AG08395 (cell line): ENCODE measurements at regions not wholly inside any gene's neighbourhood (a gene's known extent, or its start where the extent isn't known, plus 50 kb on each side); places are given as distances from the start of the nearest gene placed in this dataset.

Experiments used
- DNase-seq: peaks from one replicate; pipeline ENCODE4 v3.0.0; 2012; ENCODE audit warnings: mixed read lengths, low spot score

DNA sequence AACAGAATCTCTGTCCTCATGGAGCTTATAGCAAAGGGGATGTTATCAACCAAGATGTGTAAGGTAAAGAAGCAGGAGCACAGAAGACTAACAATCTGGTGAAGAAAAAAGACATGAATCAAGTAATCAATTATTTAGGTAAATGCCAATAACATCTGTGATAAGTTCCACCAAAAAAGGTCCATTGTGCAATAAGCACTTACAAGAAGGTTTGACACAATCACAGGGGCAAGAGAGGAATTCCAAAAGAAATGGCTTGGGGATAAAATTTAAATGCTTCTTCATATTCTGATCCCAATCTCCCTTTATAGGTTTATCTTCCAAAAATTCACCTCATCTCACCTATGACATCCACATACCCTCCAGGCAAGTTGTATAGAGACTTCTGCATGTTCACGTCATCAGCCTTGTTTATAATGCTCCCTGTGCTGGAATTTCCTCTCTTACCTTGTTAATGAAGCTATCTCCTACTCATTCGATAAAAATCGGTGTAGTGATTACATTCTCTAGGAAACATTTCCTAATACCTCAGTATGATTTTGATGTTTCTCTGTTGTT, 53.6 kb upstream of the DPT start:
- no peak for DNase-seq

- DNase-seq: peak; percentile 51
These were observed 54.6 kb upstream of the DPT start for GRCh38 chr1:168783458-168784210.

DNA sequence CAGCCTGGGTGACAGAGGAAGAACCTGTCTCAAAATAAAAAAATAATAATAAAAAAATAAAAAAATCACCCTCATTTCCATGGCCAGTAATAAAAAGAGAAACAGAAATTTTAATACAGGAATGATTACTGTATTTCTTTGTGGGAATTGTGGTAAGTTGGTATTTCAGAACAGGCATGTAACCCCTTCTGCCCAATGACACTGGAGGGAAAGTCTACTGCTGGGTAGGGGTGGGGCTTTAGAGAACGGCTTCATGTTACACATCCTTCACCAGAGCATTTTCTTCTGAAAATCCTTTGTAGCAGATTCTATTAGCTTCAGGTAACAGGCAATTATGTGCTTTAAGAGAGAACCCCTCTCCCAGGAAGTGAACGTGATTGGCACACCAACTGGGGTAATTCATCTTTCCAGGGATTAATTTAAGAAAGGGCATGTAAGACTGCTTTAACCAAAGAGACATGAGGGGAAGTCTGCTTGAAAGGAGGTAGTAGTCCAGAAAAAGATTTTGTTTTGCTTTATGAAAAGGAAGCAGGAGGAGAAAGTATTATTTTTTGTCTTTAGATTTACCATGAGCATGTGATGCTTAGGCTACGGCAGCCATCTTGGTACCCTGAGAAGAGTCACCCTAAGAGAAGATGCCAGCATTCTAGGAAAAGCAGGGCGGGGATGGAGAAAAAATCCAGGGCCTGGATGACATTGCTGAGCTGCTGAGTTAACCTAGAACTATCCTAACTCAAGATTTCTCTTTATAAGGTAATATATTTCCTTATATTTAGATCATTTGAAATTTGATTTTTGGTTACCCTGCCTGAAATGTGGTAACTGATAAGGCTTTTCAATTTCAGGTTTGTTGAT, 57.7 kb upstream of the DPT start:
- no peak for DNase-seq

- DNase-seq: no peak
These were observed 59.3 kb upstream of the DPT start for GRCh38 chr1:168788258-168788657.

DNA sequence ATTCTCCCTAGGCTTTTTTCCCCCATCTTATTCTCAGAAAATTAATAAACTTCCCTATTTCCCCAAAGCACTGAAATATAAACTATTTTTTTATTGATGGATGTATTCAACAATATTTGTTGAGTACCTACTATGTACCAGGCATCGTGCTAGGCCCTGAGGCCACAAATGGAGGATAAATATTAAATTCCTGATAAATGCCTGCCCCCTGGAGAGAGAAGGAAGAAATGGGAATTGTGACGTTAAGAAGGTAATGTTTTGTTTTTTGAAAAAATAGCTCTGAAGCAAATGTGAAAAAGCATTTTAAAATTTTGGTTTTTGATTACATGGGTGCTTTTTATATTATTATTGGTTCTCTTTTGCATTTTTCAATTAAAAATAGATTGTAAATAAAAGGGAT, 60.5 kb upstream of the DPT start:
- no peak for DNase-seq

DNA sequence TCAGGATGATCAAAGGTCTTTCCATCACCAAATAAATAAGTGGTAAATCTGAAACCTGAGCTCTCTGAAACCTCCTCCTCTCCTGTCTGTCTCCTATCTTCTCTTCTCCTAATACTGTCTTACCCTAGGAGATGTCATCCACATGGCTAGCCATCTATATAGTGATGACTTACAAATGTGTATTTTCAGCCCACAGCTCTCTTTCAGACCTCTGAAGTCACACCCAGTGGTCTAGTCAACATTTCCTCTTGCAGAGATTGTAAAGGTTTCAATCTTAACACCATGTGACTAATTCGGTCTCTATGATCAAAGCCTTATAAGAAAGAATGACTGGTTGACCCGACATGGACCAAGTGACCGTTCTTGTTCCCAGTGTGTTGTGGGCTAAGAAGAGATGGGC, 63.1 kb upstream of the DPT start:
- no peak for DNase-seq

- DNase-seq: peak; percentile 7
These were observed 63.7 kb upstream of the DPT start for GRCh38 chr1:168792592-168793125.

DNA sequence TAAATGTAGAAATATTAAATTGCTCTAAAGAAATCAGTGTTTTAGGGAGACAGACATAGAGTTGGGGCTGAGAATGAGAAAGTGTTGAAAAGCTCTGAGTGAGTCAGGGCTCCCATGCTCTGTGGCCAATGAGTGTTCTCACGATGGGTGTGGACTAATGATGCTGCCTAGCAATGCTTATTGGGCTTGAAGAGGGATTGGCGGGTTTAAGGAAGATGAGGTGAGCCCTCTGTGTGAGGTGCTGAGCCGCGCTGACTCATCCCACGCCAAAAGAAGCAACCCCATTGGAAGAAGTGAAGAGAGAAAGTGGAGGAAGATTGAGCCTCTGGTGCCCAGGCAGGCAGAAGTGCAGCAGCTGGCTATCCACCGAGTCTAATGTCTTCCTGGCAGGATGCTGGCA, 65.1 kb upstream of the DPT start:
- peak; percentile 4 for DNase-seq

GRCh38 chr1:168795681-168796080, 66.7 kb upstream of the DPT start:
- DNase-seq: no peak

DNA sequence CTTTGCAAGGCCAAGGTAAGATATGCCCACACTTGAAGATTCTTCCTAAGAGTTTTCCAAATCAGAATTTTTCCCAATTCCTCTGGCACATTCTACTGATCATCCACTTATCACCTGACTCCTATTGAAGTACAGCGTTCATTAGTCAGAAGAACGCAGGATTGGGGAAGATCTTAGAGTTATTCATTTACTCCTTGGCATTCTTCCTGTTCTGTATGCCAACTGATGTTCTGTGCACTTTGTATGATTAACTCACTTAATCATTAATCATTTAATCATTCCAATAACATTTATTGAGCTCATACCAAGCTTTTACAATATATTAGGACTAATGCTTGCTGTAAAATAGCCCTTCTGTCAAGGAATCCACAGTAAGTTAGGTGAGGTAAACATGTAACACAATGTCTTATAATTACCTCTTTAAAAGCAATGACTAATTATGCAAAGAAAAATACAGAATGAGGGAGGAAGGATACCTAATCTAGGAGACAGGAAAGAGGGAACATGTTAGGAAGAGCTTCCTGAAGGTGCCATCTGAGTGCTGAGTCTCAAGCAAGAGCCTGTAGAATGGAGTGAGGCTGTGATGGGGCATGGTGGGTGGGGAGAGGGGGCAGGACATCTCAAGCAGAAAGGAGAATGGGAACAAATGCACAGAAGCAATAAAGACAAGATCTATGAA, 71.1 kb upstream of the DPT start:
- no peak for DNase-seq

DNA sequence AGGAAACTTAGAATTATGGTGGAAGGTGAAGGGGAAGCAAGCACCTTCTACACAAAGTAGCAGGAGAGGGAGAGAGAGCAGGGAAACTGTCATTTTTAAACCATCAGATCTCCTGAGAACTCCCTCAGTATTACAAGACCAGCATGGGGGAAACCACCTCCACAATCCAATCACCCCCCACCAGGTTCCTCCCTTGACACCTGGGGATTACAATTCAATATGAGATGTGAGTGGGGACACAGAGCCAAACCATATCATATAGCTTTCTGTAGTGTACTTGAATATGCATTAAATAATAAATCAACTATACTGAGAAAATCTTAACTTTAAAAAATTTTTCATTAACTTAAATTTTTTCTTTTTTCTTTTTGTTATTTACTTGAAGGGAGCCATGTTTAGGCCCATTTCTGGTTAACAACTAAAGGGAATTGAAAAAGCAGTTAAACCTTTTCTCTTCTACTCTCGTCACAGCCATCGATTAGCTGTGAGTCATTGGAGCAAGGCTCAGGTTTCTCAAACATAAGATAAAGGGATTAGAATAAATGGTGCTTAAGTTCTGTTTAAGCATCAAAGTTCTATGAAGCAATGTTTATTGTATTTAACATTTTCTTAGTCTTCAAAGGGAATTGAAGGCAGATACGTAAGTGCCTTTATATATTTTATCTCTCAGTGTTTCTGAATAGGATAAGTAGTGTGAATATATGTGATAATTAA, 72.2 kb upstream of the DPT start:
- DNase-seq: no peak

DNA sequence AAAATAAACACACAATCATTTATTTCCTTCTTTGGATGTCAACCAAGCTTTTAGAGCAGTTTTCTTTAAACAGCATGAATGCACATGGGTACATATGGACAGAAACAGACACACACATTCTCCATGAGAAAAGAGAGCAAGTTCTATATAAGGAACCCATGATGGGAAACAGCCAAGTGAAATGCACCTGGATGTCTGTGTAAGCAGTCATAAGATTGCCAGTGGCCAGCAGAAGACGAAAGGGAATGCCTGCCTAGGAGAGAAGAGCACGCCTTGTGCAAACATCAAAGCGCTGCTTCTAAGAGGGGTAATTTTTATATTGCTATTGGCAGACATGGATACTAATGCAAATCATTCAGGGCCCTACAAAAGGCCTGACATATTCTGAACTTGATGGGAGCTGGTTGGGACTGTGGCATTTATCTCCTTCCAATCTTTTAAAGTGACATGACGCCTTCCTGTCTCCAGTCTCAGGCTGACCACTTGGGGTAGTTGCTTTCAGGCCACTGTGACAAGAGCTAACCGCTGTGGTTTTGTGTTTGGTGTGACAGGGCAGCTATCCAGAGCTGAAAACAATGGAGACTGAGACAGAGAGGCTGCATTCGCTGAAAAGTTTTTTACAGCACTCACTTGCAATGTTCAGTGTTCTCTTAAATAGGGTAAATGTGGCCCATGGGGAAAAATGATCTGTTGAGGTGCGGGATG, 75.0 kb upstream of the DPT start:
- DNase-seq: no peak

DNA sequence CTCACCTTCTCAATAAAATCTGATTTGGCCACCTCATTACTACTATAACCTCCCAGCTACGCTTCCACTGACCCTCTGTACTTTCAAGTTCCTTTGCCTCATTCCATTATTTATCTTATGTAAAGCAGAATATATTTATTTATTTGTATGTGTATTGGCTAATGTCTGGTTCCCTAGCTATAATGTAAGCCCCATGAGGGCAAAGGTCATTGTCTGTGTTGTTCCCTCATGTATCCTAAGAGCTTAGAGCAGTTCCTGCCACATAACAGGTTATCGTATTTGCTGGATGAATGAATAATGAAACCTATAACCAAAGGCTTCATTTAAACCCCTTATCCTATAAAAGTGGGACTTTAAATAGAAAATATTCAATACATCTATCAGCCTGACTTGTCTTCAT, 77.9 kb upstream of the DPT start:
- no peak for DNase-seq

GRCh38 chr1:168811176-168811575, 82.2 kb upstream of the DPT start:
- no peak for DNase-seq

GRCh38 chr1:168819668-168820067, 90.7 kb upstream of the DPT start:
- DNase-seq: no peak

GRCh38 chr1:168821434-168821833, 92.4 kb upstream of the DPT start:
- no peak for DNase-seq

DNA sequence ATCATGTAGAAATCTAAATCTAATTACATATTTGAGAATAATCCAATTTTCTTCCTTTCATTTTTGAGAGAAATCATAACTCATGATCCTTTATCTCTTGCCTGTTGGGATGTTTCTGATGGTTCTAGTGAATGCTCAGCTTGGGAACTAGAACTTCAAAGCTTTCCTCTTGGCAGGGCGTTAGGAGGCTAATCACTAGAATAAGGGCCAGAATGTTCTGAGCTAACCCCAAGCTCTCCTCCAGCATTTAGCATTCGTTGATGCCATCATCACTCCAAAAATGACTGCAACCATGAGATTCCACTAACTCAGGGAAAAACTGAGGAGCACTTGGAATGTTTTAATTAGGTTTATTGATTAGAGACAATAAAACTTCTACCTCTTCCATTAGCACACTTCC, 93.9 kb upstream of the DPT start:
- no peak for DNase-seq

- DNase-seq: no peak
These were observed 95.0 kb upstream of the DPT start for GRCh38 chr1:168823988-168824387.

GRCh38 chr1:168824418-168825065, 95.5 kb upstream of the DPT start:
- DNase-seq: no peak

DNA sequence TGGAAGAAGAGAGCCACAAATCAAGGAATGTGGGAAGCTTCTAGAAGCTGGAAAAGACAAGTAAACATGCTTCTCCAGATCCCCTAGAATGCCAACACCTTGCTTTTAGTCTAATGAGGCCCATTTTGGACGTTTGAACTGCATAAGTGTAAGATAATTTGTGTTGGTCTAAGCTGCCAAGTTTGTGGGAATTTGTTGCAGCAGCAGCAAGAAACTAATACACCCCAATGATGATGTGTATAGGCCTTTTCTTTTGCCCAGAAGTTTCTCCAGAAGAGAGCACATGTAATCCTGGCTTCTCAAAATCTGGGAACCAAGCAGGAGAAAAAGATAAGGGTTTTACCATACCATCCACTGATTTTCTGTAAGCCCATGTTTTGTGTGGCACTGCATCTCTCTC, 96.1 kb upstream of the DPT start:
- DNase-seq: no peak

GRCh38 chr1:168825820-168826219, 96.8 kb upstream of the DPT start:
- no peak for DNase-seq
